WERI-Rb-1 (cell line): ENCODE measurements at regions not wholly inside any gene's neighbourhood (a gene's known extent, or its start where the extent isn't known, plus 50 kb on each side); places are given as distances from the start of the nearest gene placed in this dataset.

Experiments
- DNase-seq: peaks from one replicate; pipeline ENCODE4 v3.0.0-alpha.2; 2020
- H3K27ac ChIP-seq: fragments of 250-450 bp; sonication (Bioruptor Pico); 2 replicates; pipeline ENCODE4 v1.5.1; 2020; ENCODE audit warnings: mild to moderate bottlenecking, moderate library complexity
- H3K27me3 ChIP-seq: fragments of 250-450 bp; sonication (Bioruptor Pico); 2 replicates; pipeline ENCODE4 v1.5.1; 2021; ENCODE audit warnings: mild to moderate bottlenecking, low read depth, moderate library complexity; ENCODE audit not compliant: insufficient read depth, severe bottlenecking
- H3K36me3 ChIP-seq: fragments of 250-450 bp; sonication (Bioruptor Pico); 2 replicates; pipeline ENCODE4 v1.5.1; 2020; ENCODE audit warnings: mild to moderate bottlenecking, moderate library complexity
- H3K4me3 ChIP-seq: 2 replicates; pipeline ENCODE4 v1.5.1; 2011; ENCODE audit warnings: low read depth, mild to moderate bottlenecking, control low read depth, low read length
- H3K9me3 ChIP-seq: fragments of 250-450 bp; sonication (Bioruptor Pico); 2 replicates; pipeline ENCODE4 v1.5.1; 2021; ENCODE audit warnings: mild to moderate bottlenecking, moderate library complexity; ENCODE audit not compliant: severe bottlenecking
- CTCF ChIP-seq: IDR thresholded peaks from 2 replicates; pipeline ENCODE4 v1.5.1; 2011; ENCODE audit warnings: low read depth, mild to moderate bottlenecking, control low read depth, inconsistent platforms, low read length

DNA sequence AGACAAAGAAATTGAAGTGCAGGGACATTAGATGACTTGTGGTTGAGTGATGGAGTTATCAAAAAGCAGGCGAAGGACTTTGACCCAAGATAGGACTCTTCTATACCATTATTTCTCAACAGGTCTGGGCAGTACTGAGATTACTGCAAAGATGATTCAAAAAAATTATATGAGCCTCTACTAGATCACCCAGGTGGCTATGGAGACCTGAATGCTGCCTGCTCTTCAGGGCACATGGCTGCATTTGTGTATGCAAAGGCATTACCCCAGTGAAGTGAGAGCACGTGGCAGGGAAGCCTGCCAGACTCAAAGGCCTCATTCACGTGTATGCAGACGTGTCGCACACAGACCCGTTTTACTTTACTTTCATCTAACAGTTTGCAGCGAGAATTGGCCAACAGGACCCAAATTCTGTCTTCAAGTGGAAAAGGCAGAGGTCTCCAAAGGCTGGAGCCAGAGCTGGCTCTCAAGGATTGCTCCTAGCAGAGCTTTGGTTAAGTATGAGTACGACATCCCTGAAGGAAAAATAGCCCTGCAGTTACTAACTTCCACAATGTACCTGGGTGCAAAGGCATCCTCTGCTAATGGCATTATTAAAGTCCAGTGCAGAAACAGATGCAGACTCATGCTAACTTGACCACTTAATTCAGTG is 113.8 kb upstream of the ARMC2 start:
- TF ChIP-seq CTCF, result no peak
- no peak for DNase-seq
- no peak overlapping the region for H3K27ac ChIP-seq

GRCh38 chr6:108735310-108736001 is 112.8 kb upstream of the ARMC2 start:
- Histone ChIP-seq H3K9me3 (no peaks in the 10 kb centered on the region), H3K27me3 (no peaks in the 10 kb centered on the region), H3K4me3 (no peak overlapping the region), H3K27ac (no peak overlapping the region), H3K36me3 (no peaks in the 10 kb centered on the region)
- no peak for TF ChIP-seq CTCF
- DNase-seq, result no peak

More for the DNA sequence above, 113.8 kb upstream of the ARMC2 start:
- no peaks in the 10 kb centered on the region for H3K36me3 ChIP-seq
- no peaks in the 10 kb centered on the region for H3K27me3 ChIP-seq
- H3K4me3 ChIP-seq, result no peak overlapping the region
- H3K9me3 ChIP-seq, result no peaks in the 10 kb centered on the region

DNA sequence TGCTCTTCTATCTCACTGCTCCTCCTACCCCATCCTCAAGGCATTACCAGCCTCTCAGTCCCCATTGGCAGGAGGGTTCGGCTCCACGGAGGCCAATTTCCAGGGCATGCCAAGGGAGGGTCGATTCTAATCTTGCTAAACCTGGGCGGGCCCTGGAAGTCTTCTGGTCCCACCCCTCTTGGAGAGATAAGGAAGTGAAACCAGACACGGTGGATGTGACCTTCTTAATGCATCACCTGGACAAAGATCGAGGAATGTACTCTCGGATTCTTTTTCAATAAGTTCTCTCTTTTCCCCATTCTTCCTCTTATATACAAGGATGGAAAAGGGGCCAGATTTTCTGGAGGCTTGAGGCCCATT is 112.2 kb upstream of the ARMC2 start:
- no peak overlapping the region for H3K4me3 ChIP-seq
- TF ChIP-seq CTCF, result no peak
- H3K27ac ChIP-seq, result no peak overlapping the region
- no peaks in the 10 kb centered on the region for H3K36me3 ChIP-seq
- H3K9me3 ChIP-seq, result no peaks in the 10 kb centered on the region
- no peak for DNase-seq
- no peaks in the 10 kb centered on the region for H3K27me3 ChIP-seq

DNA sequence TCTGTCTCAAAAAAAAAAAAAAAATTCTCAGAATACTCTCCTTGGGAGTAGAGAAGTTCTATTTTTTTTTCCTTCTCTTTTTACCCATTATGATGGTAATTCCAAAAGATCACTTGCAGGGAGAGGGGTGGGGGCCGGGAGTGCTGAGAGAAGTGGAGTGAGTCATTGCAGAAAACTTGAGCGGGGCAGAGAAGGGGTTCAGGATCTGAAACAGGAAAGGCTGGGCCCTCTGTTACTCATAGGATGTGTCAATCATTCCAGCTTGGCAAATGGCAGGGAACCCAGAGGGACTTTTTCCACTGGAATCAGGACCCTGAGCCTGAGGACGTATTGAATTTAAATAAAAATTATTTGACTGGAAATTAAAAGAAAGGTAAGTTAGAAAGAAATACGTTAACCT is 111.4 kb upstream of the ARMC2 start:
- H3K27ac ChIP-seq, result no peak overlapping the region
- no peaks in the 10 kb centered on the region for H3K27me3 ChIP-seq
- no peaks in the 10 kb centered on the region for H3K9me3 ChIP-seq
- no peak for DNase-seq
- no peak for TF ChIP-seq CTCF
- no peak overlapping the region for H3K4me3 ChIP-seq
- no peaks in the 10 kb centered on the region for H3K36me3 ChIP-seq

- H3K27me3 ChIP-seq, result no peaks in the 10 kb centered on the region
- no peak for TF ChIP-seq CTCF
- DNase-seq, result no peak
- H3K4me3 ChIP-seq, result no peak overlapping the region
- H3K27ac ChIP-seq, result no peak overlapping the region
- no peaks in the 10 kb centered on the region for H3K9me3 ChIP-seq
- H3K36me3 ChIP-seq, result no peaks in the 10 kb centered on the region
Observed at GRCh38 chr6:108737594-108738546, 110.4 kb upstream of the ARMC2 start.
